Fibroblast of lung (primary cell): ENCODE measurements at regions not wholly inside any gene's neighbourhood (a gene's known extent, or its start where the extent isn't known, plus 50 kb on each side); places are given as distances from the start of the nearest gene placed in this dataset.

Experiments
- CTCF ChIP-seq, 2 donors: IDR thresholded peaks in 1 of 2; conservative IDR thresholded peaks in 1 of 2; 1 replicate in 1 of 2; 2 replicates in 1 of 2; pipeline ENCODE4 v1.5.1; 2011 to 2012; ENCODE audit warnings: low read length in 2 of 2, control low read depth in 1 of 2, inconsistent platforms in 1 of 2, low read depth in 1 of 2, mild to moderate bottlenecking in 1 of 2
- EZH2 ChIP-seq: IDR thresholded peaks from 2 replicates; pipeline ENCODE4 v1.5.1; 2012; ENCODE audit warnings: low read length, control low read depth, mild to moderate bottlenecking; ENCODE audit errors: missing control alignments

GRCh38 chr20:11197851-11198250 is 524.1 kb upstream of the JAG1 start:
- no peak for TF ChIP-seq EZH2
- TF ChIP-seq CTCF (conservative IDR thresholded peaks at IDR 0.05 in 1 of 2, IDR thresholded peaks at IDR 0.05 in 1 of 2; ENCODE audit: low read depth in 1 of 2, low read length in 2 of 2), result no peak
